ENCODE measurements at regions not wholly inside any gene's neighbourhood (a gene's known extent, or its start where the extent isn't known, plus 50 kb on each side); places are given as distances from the start of the nearest gene placed in this dataset.

- no peak for DNase-seq (ENCODE audit: unreplicated experiment)
- POLR2A ChIA-PET, result no interaction called here
- BruUV-seq (replicated peaks), result no TSS peak
- intact Hi-C loops (cut with micrococcal nuclease), result no loop called here
- Mint-ChIP-seq H3K4me1 (ENCODE audit: insufficient read depth, unreplicated experiment) (peaks cover 34% of the 10 kb centered on the region), H3K36me3 (ENCODE audit: insufficient read depth, unreplicated experiment) (no peaks in the 10 kb centered on the region), H3K4me3 (ENCODE audit: unreplicated experiment) (no peak overlapping the region), H3K27me3 (ENCODE audit: insufficient read depth, unreplicated experiment) (no peaks in the 10 kb centered on the region), H3K27ac (ENCODE audit: low read depth, unreplicated experiment) (no peak overlapping the region), H3K9me3 (ENCODE audit: unreplicated experiment) (no peaks in the 10 kb centered on the region)
- TF ChIP-seq CTCF (IDR thresholded peaks at IDR 0.05; ENCODE audit: unreplicated experiment), result no peak
- CTCF ChIA-PET, result interaction anchor here (0.7 kb wide), 1 partner anchor 74 kb away, joined by 3 read pairs; no protein-coding TSS in a partner anchor
Observed at GRCh38 chr15:69812861-69813261, 284.9 kb downstream of the TLE3 start.

- TF ChIP-seq CTCF (IDR thresholded peaks at IDR 0.05; ENCODE audit: unreplicated experiment), result no peak
- Mint-ChIP-seq H3K27me3 (ENCODE audit: insufficient read depth, unreplicated experiment) (no peaks in the 10 kb centered on the region), H3K4me3 (ENCODE audit: unreplicated experiment) (no peak overlapping the region), H3K27ac (ENCODE audit: low read depth, unreplicated experiment) (no peak overlapping the region), H3K36me3 (ENCODE audit: insufficient read depth, unreplicated experiment) (no peaks in the 10 kb centered on the region), H3K4me1 (ENCODE audit: insufficient read depth, unreplicated experiment) (peaks cover 30% of the 10 kb centered on the region), H3K9me3 (ENCODE audit: unreplicated experiment) (no peaks in the 10 kb centered on the region)
- intact Hi-C loops (cut with micrococcal nuclease), result no loop called here
- ChIA-PET POLR2A (interaction anchor here (0.7 kb wide), 1 partner anchor 9 kb away, joined by 3 read pairs; no protein-coding TSS in a partner anchor), CTCF (interaction anchor here (0.6 kb wide), 1 partner anchor 692 kb away, joined by 3 read pairs; no protein-coding TSS in a partner anchor)
- no TSS peak for BruUV-seq (replicated peaks)
- DNase-seq (ENCODE audit: unreplicated experiment), result peak; percentile 43
Observed at GRCh38 chr15:69813881-69814280, 283.8 kb downstream of the TLE3 start.

- Mint-ChIP-seq H3K36me3 (ENCODE audit: insufficient read depth, unreplicated experiment) (no peaks in the 10 kb centered on the region), H3K9me3 (ENCODE audit: unreplicated experiment) (no peaks in the 10 kb centered on the region), H3K4me3 (ENCODE audit: unreplicated experiment) (no peak overlapping the region), H3K4me1 (ENCODE audit: insufficient read depth, unreplicated experiment) (peaks cover 26% of the 10 kb centered on the region), H3K27ac (ENCODE audit: low read depth, unreplicated experiment) (no peak overlapping the region), H3K27me3 (ENCODE audit: insufficient read depth, unreplicated experiment) (no peaks in the 10 kb centered on the region)
- BruUV-seq (replicated peaks), result no TSS peak
- DNase-seq (ENCODE audit: unreplicated experiment), result no peak
- POLR2A ChIA-PET, result no interaction called here
- intact Hi-C loops (cut with micrococcal nuclease), result no loop called here
- TF ChIP-seq CTCF (IDR thresholded peaks at IDR 0.05; ENCODE audit: unreplicated experiment), result no peak
- CTCF ChIA-PET, result no interaction called here
Observed at GRCh38 chr15:69814932-69815331, 282.8 kb downstream of the TLE3 start.

- peaks cover 26% of the 10 kb centered on the region for H3K4me1 Mint-ChIP-seq (ENCODE audit: insufficient read depth, unreplicated experiment)
- POLR2A ChIA-PET, result interaction anchor here (0.7 kb wide), 1 partner anchor 208 kb away, joined by 3 read pairs; no protein-coding TSS in a partner anchor
- intact Hi-C loops (cut with micrococcal nuclease), result no loop called here
- H3K36me3 Mint-ChIP-seq (ENCODE audit: insufficient read depth, unreplicated experiment), result no peaks in the 10 kb centered on the region
- H3K4me3 Mint-ChIP-seq (ENCODE audit: unreplicated experiment), result no peak overlapping the region
- CTCF ChIA-PET, result no interaction called here
- TF ChIP-seq CTCF (IDR thresholded peaks at IDR 0.05; ENCODE audit: unreplicated experiment), result no peak
- no peaks in the 10 kb centered on the region for H3K27me3 Mint-ChIP-seq (ENCODE audit: insufficient read depth, unreplicated experiment)
- BruUV-seq (replicated peaks), result no TSS peak
- H3K27ac Mint-ChIP-seq (ENCODE audit: low read depth, unreplicated experiment), result no peak overlapping the region
- H3K9me3 Mint-ChIP-seq (ENCODE audit: unreplicated experiment), result no peaks in the 10 kb centered on the region
- no peak for DNase-seq (ENCODE audit: unreplicated experiment)
Observed at GRCh38 chr15:69815793-69816192, 281.9 kb downstream of the TLE3 start.
